GM12801 (cell line): ENCODE measurements at regions not wholly inside any gene's neighbourhood (a gene's known extent, or its start where the extent isn't known, plus 50 kb on each side); places are given as distances from the start of the nearest gene placed in this dataset.

Experiments used
- TF ChIP-seq, protein P1 (sequence below): IDR thresholded peaks from one replicate; pipeline ENCODE4 v1.5.1; 2011; ENCODE audit warnings: control low read depth; ENCODE audit not compliant: insufficient read length; ENCODE audit errors: extremely low read depth

DNA sequence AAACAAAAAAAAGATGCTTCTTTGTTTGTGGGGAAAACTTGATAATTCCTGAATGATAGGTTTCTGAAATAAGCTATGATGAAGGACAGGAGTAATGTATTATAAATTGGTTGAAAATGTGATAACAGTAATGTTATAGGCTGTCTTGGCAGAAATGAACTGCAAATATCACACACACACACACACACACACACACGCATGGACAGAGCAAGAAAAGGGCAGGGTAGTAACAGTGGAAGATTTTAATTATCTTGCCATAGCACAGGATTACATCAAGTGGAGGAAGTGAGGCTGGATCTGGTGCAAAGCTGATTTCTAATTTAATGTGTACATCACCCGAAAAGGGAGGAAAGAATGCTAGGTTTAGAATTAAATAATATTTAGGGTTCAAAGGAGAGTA, 97.5 kb upstream of the CXXC4 start:
- TF ChIP-seq, protein P1, sequence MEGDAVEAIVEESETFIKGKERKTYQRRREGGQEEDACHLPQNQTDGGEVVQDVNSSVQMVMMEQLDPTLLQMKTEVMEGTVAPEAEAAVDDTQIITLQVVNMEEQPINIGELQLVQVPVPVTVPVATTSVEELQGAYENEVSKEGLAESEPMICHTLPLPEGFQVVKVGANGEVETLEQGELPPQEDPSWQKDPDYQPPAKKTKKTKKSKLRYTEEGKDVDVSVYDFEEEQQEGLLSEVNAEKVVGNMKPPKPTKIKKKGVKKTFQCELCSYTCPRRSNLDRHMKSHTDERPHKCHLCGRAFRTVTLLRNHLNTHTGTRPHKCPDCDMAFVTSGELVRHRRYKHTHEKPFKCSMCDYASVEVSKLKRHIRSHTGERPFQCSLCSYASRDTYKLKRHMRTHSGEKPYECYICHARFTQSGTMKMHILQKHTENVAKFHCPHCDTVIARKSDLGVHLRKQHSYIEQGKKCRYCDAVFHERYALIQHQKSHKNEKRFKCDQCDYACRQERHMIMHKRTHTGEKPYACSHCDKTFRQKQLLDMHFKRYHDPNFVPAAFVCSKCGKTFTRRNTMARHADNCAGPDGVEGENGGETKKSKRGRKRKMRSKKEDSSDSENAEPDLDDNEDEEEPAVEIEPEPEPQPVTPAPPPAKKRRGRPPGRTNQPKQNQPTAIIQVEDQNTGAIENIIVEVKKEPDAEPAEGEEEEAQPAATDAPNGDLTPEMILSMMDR, result no peak

DNA sequence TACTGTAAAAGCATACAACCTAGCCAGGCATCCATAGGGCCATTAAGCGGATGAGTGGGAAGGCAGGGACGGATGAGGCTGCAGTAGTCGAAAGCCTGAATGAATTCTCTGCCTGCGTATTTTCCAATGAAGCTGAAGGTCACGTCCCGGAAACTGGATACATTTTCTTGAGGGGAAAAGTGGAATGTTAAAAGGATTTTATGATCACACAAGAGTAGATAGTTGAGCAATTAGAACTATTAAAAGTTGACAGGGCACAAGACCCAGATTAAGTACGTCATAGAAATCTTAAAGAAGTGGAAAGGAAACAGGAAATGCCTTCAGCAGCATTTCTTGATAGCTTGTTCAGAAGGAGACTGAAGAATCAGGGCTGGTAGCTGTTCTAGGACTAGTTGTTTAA, 98.3 kb upstream of the CXXC4 start:
- TF ChIP-seq, protein P1, result no peak

DNA sequence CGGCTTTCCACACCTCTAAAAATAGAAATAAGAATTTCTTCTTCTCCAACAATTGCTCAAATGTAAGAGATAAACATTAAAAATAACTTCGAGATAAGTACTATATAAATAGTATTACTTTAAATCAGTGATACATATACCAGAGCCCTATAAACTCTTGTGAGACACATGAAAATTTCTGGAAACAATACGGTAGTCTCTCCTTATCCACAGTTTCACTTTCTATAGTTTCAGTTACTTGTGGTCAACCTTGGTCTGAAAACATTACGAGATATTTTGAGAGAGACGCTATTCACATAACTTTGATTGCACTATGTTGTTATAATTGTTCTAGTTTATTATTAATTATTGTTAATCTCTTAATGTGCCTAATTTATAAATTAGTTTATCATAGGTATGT, 101.5 kb upstream of the CXXC4 start:
- TF ChIP-seq, protein P1, result no peak

DNA sequence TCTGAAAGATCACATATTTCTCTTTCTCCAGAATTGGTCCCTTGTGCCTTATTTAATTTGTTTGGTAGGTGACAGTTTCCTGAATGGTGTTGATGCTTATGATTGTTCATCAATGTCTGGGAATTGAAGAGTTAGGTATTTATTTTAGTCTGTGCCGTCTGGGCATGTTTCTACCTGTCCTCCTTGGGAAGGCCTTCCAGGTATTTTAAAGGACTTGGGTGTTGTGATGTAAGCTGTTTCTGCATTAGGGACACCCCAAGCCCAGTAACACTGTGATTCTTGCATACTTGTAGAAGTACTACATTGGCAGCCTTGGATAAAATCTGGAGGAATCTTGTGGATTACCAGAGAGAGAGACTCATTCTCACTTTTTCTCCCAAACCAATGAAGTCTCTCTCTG, 120.8 kb upstream of the CXXC4 start:
- TF ChIP-seq, protein P1, result no peak

DNA sequence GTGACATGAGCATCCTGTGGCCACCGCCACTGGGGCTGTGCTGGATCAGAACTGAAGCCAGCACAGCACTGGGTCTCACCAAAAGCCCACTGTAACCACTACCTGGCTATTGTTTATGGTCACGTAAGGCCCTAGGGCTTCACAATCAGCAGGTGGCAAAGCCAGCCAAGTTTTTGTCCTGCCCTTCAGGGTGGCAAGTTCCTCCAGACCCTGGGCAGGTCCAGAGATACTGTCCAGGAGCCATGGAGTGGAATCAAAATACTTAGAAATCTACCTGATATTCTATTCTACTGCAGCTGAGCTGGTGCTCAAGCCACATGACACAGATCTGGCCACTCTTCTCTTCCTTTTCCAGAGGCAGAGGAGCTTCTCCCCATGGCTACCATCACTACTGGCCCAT, 121.2 kb upstream of the CXXC4 start:
- TF ChIP-seq, protein P1, result no peak

DNA sequence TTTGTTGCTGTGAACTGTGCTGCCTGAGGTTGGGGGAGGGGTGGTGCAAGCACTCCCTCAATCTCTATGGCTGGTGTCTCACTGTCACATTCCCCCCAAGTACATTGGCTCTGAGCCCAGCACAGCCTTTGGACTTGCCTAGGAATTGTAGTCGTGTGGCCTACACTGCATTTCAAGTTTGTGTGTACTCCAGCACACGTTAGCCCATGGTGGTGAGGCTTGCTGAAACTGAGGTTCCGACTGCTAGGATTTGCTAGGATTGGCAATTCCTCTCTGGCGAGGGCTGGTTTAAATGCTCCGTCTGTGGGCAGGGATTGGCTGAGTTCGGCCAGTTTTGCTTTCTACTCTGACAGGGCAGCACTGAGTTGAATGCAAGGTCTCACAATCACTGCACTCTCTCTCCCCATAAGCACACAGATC, 121.7 kb upstream of the CXXC4 start:
- TF ChIP-seq, protein P1, result no peak

DNA sequence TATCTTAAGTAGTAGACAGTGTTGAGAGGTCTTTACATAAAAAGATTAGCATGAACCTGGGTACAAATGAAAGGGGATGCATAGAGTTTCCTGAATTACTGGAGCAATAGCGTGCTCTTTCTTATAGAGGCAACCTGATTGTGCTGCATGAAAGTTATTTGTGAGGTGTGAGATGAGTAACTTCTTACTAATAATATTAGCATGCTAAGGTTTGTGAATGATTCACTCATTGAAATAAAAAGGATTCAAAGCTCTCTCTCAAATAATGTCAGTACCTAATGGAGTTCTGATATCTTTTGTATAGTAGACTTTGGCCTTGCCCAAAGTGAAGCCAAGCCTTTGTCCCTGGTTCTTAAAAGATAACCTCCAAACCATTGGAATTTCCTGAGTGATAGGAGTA, 131.0 kb upstream of the CXXC4 start:
- TF ChIP-seq, protein P1, result no peak

DNA sequence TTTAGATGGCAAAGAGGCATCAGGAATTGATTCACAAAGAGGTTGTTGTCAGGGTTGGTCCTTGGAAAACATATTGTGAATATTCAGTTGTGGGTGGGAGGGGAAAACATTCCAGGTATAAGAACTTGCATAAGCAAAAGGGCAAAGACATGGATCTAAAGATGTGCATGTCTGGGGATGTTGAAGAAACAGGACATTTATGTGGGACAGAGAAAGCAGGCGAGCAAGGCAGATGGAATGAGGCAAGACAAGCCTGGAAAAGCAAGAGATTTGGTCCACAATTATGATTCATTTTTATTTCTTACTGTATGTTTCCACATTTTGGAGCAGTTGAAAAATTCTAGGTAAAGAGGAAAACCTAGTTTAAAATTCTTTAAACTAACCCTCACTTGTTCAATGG, 134.9 kb upstream of the CXXC4 start:
- TF ChIP-seq, protein P1, result no peak
